Activated naive CD8-positive, alpha-beta T cell treated with anti-CD3 and anti-CD28 coated beads, Interleukin-2, amount 50 U/mL, for 16 hours (primary cell): ENCODE measurements at regions not wholly inside any gene's neighbourhood (a gene's known extent, or its start where the extent isn't known, plus 50 kb on each side); places are given as distances from the start of the nearest gene placed in this dataset.

ENCODE experiments used
- DNase-seq: peaks from one replicate; pipeline ENCODE4 v3.0.0-alpha.2; 2020; ENCODE audit warnings: low read depth, low spot score

- no peak for DNase-seq
Measured at GRCh38 chr5:2131826-2132496, 249.2 kb upstream of the IRX4 start.

- DNase-seq = no peak
Measured at GRCh38 chr5:2131196-2131595, 248.5 kb upstream of the IRX4 start.

GRCh38 chr5:2130361-2130760 is 247.6 kb upstream of the IRX4 start:
- no peak for DNase-seq

- no peak for DNase-seq
Measured at GRCh38 chr5:2129568-2130272, 247.0 kb upstream of the IRX4 start.

GRCh38 chr5:2128686-2129355 is 246.1 kb upstream of the IRX4 start:
- no peak for DNase-seq

GRCh38 chr5:2126512-2126911 is 243.8 kb upstream of the IRX4 start:
- no peak for DNase-seq

- DNase-seq = no peak
Measured at GRCh38 chr5:2125901-2126265, 243.2 kb upstream of the IRX4 start.

GRCh38 chr5:2125171-2125900 is 242.6 kb upstream of the IRX4 start:
- DNase-seq = no peak

GRCh38 chr5:2124434-2125170 is 241.9 kb upstream of the IRX4 start:
- DNase-seq = no peak

- no peak for DNase-seq
Measured at GRCh38 chr5:2123874-2124273, 241.1 kb upstream of the IRX4 start.

- DNase-seq = no peak
Measured at GRCh38 chr5:2120361-2120760, 237.6 kb upstream of the IRX4 start.

- no peak for DNase-seq
Measured at GRCh38 chr5:2119573-2119972, 236.8 kb upstream of the IRX4 start.

GRCh38 chr5:2113348-2114131 is 230.8 kb upstream of the IRX4 start:
- no peak for DNase-seq

GRCh38 chr5:2112173-2113025 is 229.7 kb upstream of the IRX4 start:
- no peak for DNase-seq

GRCh38 chr5:2111569-2112105 is 228.9 kb upstream of the IRX4 start:
- no peak for DNase-seq

GRCh38 chr5:2110934-2111462 is 228.3 kb upstream of the IRX4 start:
- no peak for DNase-seq

GRCh38 chr5:2110137-2110933 is 227.6 kb upstream of the IRX4 start:
- no peak for DNase-seq

GRCh38 chr5:2109566-2109965 is 226.8 kb upstream of the IRX4 start:
- no peak for DNase-seq
